Suppressor macrophage treated with lipopolysaccharide for 1 hour (primary cell): ENCODE measurements at regions not wholly inside any gene's neighbourhood (a gene's known extent, or its start where the extent isn't known, plus 50 kb on each side); places are given as distances from the start of the nearest gene placed in this dataset.

Experiments
- DNase-seq, 3 donors: peaks; one replicate each; pipeline ENCODE4 v3.0.0-alpha.2; 2020 to 2022

DNA sequence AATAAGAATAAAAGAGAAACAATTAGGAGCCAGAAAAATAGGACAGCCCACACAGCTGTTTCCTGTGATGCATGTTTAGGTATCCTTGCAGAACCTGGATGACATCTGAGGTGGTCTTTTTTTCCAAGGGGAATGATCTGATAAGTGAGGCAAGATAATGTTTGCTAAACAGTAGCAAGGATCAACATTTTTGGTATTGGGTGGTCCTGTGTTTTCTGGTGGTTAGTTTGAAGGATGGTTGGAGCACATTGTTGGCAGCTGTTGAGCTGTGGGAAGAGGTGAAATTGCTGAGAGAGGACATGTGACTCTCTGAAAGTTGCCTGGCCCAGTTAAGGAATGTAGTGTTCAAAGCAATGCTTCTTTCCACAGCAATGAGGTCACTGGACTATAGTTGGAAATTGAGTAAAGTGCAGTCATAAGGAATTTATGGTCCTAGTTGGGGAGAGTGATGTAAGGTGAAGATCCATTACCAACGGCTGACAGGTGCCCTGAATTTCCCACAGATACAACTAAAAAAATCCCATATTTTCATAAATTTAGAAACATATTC is 270.2 kb upstream of the IMPG1 start:
- DNase-seq, result no peak

DNA sequence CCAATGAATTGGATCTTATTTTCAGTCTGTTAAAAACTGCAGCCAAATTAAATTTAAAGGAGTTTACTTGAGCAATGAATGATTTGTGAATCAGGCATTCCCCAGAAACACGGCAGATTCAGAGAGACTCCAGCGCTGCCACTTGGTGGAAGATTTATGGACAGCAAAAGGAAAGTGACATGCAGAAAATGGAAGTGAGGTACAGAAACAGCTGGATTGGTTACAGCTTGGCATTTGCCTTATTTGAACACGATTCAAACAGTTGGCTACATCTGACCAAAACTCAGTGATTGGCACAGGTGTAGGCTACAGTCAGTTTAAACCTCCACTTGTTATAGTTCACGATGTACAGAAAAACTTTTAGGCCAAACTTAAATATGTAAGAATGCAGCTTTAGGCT is 257.6 kb upstream of the IMPG1 start:
- no peak for DNase-seq

DNA sequence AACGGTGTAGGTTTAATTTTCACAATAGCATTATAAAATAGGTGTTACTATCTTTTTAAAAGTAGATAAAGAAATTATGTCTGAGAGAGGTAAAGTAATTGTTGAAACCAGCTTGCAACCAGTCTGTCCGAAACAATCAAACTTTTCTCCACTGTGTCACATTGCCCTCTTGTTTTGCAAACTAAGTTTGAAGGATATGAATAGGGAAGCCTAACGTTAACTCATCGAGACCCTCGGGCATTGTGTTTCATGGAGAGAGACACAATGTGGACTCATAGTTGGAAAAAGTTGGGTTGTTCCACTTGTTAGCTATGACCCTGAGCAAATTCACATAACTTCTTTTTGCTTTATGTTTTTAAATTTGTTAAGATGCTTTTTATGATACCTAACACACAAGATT is 254.4 kb upstream of the IMPG1 start:
- DNase-seq, result no peak
